Neuronal stem cell (in vitro differentiated cells): ENCODE measurements at regions not wholly inside any gene's neighbourhood (a gene's known extent, or its start where the extent isn't known, plus 50 kb on each side); places are given as distances from the start of the nearest gene placed in this dataset.

ENCODE experiments used
- DNase-seq: peaks from one replicate; pipeline ENCODE4 v3.0.0-alpha.2; 2013; ENCODE audit warnings: low spot score
- H2AFZ ChIP-seq: one replicate; pipeline ENCODE4 v1.6.1; 2013; ENCODE audit warnings: mild to moderate bottlenecking, low read length, inconsistent platforms
- H2AK5ac ChIP-seq: 2 replicates; pipeline ENCODE4 v1.6.1; 2013; ENCODE audit warnings: low read depth, mild to moderate bottlenecking, inconsistent platforms, low read length, moderate library complexity, mixed read lengths
- H2BK120ac ChIP-seq: 2 replicates; pipeline ENCODE4 v1.6.1; 2013; ENCODE audit warnings: low read depth, mild to moderate bottlenecking, inconsistent platforms, low read length, moderate library complexity, mixed read lengths
- H2BK12ac ChIP-seq: one replicate; pipeline ENCODE4 v1.6.1; 2013; ENCODE audit warnings: low read length, inconsistent platforms
- H2BK15ac ChIP-seq: 2 replicates; pipeline ENCODE4 v1.6.1; 2013; ENCODE audit warnings: mild to moderate bottlenecking, low read length, inconsistent platforms, mixed read lengths
- H2BK5ac ChIP-seq: one replicate; pipeline ENCODE4 v1.6.1; 2013; ENCODE audit warnings: inconsistent platforms, mild to moderate bottlenecking, low read length, moderate library complexity
- H3K14ac ChIP-seq: one replicate; pipeline ENCODE4 v1.6.1; 2013; ENCODE audit warnings: low read length, inconsistent platforms
- H3K18ac ChIP-seq: 2 replicates; pipeline ENCODE4 v1.6.1; 2013; ENCODE audit warnings: low read length, inconsistent platforms
- H3K23ac ChIP-seq: 2 replicates; pipeline ENCODE4 v1.6.1; 2013; ENCODE audit warnings: low read depth, mild to moderate bottlenecking, mixed read lengths, low read length, inconsistent platforms; ENCODE audit not compliant: poor library complexity
- H3K27ac ChIP-seq: replicated peaks from 3 replicates; pipeline ENCODE4 v1.5.1; 2013; ENCODE audit warnings: low read length, inconsistent platforms
- H3K27me3 ChIP-seq, 3 experiments: 2 replicates each; pipeline ENCODE4 v1.6.1; 2013; ENCODE audit warnings: low read length in 3 of 3, mild to moderate bottlenecking in 2 of 3, inconsistent platforms in 1 of 3, low read depth in 1 of 3, mixed read lengths in 1 of 3, moderate library complexity in 1 of 3; ENCODE audit not compliant: control insufficient read depth in 3 of 3, insufficient read depth in 3 of 3
- H3K36me3 ChIP-seq, 2 donors: replicated peaks in 1 of 2; 2 replicates each; pipeline ENCODE4 v1.6.1; 2013; ENCODE audit warnings: low read length in 2 of 2; ENCODE audit not compliant: control insufficient read depth in 2 of 2, insufficient read depth in 2 of 2
- H3K4ac ChIP-seq: 2 replicates; pipeline ENCODE4 v1.6.1; 2013; ENCODE audit warnings: inconsistent platforms, mild to moderate bottlenecking, low read length, moderate library complexity
- H3K4me1 ChIP-seq, 2 donors: 1 replicate in 1 of 2; 2 replicates in 1 of 2; pipeline ENCODE4 v1.6.1; 2013; ENCODE audit warnings: low read length in 2 of 2, low read depth in 1 of 2; ENCODE audit not compliant: control insufficient read depth in 2 of 2, insufficient read depth in 1 of 2
- H3K4me2 ChIP-seq: one replicate; pipeline ENCODE4 v1.6.1; 2013; ENCODE audit warnings: mild to moderate bottlenecking, low read length, inconsistent platforms; ENCODE audit not compliant: insufficient read depth, poor library complexity, severe bottlenecking
- H3K4me3 ChIP-seq, 2 donors: 2 replicates each; pipeline ENCODE4 v1.5.1; 2013; ENCODE audit warnings: low read length in 2 of 2, mild to moderate bottlenecking in 2 of 2, inconsistent platforms in 1 of 2, moderate library complexity in 1 of 2
- H3K79me1 ChIP-seq: one replicate; pipeline ENCODE4 v1.6.1; 2013; ENCODE audit warnings: low read depth, mild to moderate bottlenecking, inconsistent platforms, low read length, moderate library complexity
- H3K9ac ChIP-seq: one replicate; pipeline ENCODE4 v1.6.1; 2013; ENCODE audit warnings: mild to moderate bottlenecking, low read depth, low read length, inconsistent platforms; ENCODE audit not compliant: poor library complexity
- H3K9me3 ChIP-seq, 2 donors: replicated peaks in 1 of 2; 2 replicates each; pipeline versions ENCODE3 to v1.6.1; 2013; ENCODE audit warnings: low read length in 2 of 2, mild to moderate bottlenecking in 2 of 2, inconsistent platforms in 1 of 2, low read depth in 1 of 2, mixed read lengths in 1 of 2, moderate library complexity in 1 of 2; ENCODE audit not compliant: control insufficient read depth in 2 of 2, insufficient read depth in 1 of 2
- H4K8ac ChIP-seq: one replicate; pipeline ENCODE4 v1.6.1; 2013; ENCODE audit warnings: low read depth, mild to moderate bottlenecking, inconsistent platforms, low read length, moderate library complexity
- H4K91ac ChIP-seq: one replicate; pipeline ENCODE4 v1.6.1; 2013; ENCODE audit warnings: low read length, low read depth, mild to moderate bottlenecking, inconsistent platforms; ENCODE audit not compliant: poor library complexity
- WGBS, 2 donors: extraction: QIAGEN DNeasy Blood & Tissue Kit; methylation state at CpG; one replicate each; pipeline ENCODE4 v1.1.7; 2013; ENCODE audit warnings: missing lambda C conversion rate in 2 of 2, mixed read lengths in 1 of 2; ENCODE audit not compliant: insufficient read length in 2 of 2, insufficient replicate concordance in 1 of 2; ENCODE audit errors: extremely low coverage in 2 of 2; 5-methylcytosine and 5-hydroxymethylcytosine counted together

DNA sequence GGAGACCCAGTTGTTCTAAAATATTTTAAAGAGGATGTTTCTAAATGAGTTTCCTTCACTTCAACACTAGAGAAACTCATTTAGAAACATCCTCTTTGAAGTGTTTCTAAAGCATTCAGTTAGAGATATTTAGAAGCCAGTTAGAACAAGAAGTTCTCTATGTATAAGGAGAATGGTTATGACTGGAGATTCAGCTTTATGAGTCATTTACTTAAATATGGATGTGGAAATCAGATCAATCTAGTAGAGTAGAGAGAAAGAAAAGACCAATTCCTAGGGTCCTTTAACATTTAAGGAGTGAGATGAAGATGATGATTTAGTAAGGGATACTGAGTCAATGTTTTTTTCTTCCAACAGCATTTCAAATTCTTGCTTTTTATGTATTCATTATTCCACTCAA is 234.1 kb downstream of the GRXCR1 start:
- H3K23ac ChIP-seq, result no peak overlapping the region
- no peak overlapping the region for H2BK5ac ChIP-seq
- no peaks in the 10 kb centered on the region for H3K79me1 ChIP-seq
- no peak overlapping the region for H3K14ac ChIP-seq
- H3K27ac ChIP-seq, result no peak overlapping the region
- no peak overlapping the region for H3K18ac ChIP-seq
- no peak overlapping the region for H2AK5ac ChIP-seq
- H3K9ac ChIP-seq, result no peak overlapping the region
- no peaks in the 10 kb centered on the region for H3K9me3 ChIP-seq
- no peak for DNase-seq
- H3K4ac ChIP-seq, result no peak overlapping the region
- no peaks in the 10 kb centered on the region for H3K4me1 ChIP-seq
- no peak overlapping the region for H3K4me2 ChIP-seq
- no peak overlapping the region for H2BK120ac ChIP-seq
- H3K36me3 ChIP-seq, result no peaks in the 10 kb centered on the region
- no peak overlapping the region for H2AFZ ChIP-seq
- H2BK12ac ChIP-seq, result no peak overlapping the region
- H2BK15ac ChIP-seq, result no peak overlapping the region
- H3K4me3 ChIP-seq, result no peak overlapping the region
- no peaks in the 10 kb centered on the region for H3K27me3 ChIP-seq
- no peak overlapping the region for H4K91ac ChIP-seq
- H4K8ac ChIP-seq, result no peak overlapping the region

DNA sequence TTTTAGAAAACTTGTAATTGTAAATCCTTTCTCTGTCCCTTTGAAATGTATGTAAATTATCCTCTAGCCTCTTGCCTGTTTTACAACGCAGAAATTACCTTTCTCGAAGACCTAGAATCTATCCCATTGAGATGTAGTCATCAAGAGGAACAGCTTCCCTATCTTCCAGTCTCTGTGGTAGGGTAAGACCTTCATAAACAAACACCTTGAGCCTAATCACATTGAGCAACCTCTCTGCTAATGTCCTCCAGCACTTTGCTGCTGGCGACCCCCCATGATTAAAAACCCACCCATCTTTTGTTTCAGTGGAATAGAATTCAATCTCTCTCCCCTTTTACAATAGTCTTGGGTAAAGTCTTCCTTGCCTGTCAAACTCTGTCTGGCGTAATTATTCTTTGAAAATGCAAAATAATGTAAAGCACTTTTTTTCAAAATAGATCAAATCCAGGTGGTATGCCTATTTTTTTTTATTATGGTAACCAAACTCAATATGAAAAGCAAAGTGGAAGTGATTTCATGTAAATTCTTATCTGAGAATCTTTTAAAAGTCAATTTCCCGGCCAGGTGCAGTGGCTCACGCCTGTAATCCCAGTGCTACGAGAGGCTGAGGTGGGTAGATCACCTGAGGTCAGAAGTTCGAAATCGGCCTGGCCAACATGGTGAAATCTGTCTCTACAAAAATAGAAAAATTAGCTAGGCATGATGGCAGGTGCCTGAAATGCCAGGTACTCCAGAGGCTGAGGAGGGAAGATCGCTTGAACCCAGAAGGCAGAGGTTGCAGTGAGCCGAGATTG is 237.9 kb downstream of the GRXCR1 start:
- Histone ChIP-seq H4K91ac (no peak overlapping the region), H3K9me3 (no peaks in the 10 kb centered on the region), H2AFZ (no peak overlapping the region), H3K27me3 (no peaks in the 10 kb centered on the region), H2BK120ac (no peak overlapping the region), H2BK5ac (no peak overlapping the region), H3K27ac (no peak overlapping the region), H3K36me3 (no peaks in the 10 kb centered on the region), H3K4me3 (no peak overlapping the region), H2BK12ac (no peak overlapping the region), H3K14ac (no peak overlapping the region), H3K79me1 (no peaks in the 10 kb centered on the region), H2BK15ac (no peak overlapping the region), H3K23ac (no peak overlapping the region), H3K18ac (no peak overlapping the region), H3K4ac (no peak overlapping the region), H4K8ac (no peak overlapping the region), H3K9ac (no peak overlapping the region), H2AK5ac (no peak overlapping the region), H3K4me1 (no peaks in the 10 kb centered on the region), H3K4me2 (no peak overlapping the region)
- WGBS, 2 donors, result no CpG with 5 or more reads among the region's 11 CpGs
- DNase-seq, result no peak

DNA sequence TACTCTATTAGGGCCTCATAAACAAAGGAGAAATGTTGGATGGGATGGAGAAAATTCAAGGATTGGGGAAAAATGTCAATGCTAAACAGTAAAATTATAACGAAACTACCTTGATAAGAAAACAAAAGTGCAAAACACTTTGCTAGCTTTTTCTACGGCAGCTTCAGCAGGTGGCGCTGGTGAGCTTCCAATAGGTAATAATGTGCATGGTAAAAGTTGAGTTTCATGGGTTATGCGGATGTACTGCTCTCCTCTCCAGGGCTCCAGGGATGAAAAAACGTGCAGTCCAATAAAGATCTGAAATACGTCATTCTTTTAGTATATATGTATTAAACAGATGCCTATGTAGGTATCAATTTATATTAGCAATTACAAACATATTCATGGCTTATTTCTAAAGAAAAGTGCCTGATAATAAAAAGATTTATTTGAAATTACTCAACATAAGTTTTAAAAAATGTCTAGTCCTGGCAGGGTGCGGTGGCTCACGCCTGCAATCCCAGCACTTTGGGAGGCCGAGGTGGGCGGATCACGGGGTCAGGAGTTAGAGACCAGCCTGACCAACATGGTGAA is 239.6 kb downstream of the GRXCR1 start:
- no peaks in the 10 kb centered on the region for H3K27me3 ChIP-seq
- no peak overlapping the region for H3K9ac ChIP-seq
- H3K14ac ChIP-seq, result no peak overlapping the region
- no peak overlapping the region for H3K27ac ChIP-seq
- H3K9me3 ChIP-seq, result no peaks in the 10 kb centered on the region
- no peaks in the 10 kb centered on the region for H3K36me3 ChIP-seq
- no peak overlapping the region for H2BK120ac ChIP-seq
- no CpG with 5 or more reads among the region's 11 CpGs for WGBS, 2 donors
- no peak overlapping the region for H2BK5ac ChIP-seq
- no peaks in the 10 kb centered on the region for H3K79me1 ChIP-seq
- no peak overlapping the region for H4K8ac ChIP-seq
- no peak overlapping the region for H3K4ac ChIP-seq
- no peak overlapping the region for H2BK12ac ChIP-seq
- H3K4me2 ChIP-seq, result no peak overlapping the region
- H4K91ac ChIP-seq, result no peak overlapping the region
- peak; percentile 53 for DNase-seq
- no peak overlapping the region for H3K4me3 ChIP-seq
- no peak overlapping the region for H3K18ac ChIP-seq
- H2AK5ac ChIP-seq, result no peak overlapping the region
- no peak overlapping the region for H2AFZ ChIP-seq
- H3K23ac ChIP-seq, result no peak overlapping the region
- no peak overlapping the region for H2BK15ac ChIP-seq
- H3K4me1 ChIP-seq, result no peaks in the 10 kb centered on the region

DNA sequence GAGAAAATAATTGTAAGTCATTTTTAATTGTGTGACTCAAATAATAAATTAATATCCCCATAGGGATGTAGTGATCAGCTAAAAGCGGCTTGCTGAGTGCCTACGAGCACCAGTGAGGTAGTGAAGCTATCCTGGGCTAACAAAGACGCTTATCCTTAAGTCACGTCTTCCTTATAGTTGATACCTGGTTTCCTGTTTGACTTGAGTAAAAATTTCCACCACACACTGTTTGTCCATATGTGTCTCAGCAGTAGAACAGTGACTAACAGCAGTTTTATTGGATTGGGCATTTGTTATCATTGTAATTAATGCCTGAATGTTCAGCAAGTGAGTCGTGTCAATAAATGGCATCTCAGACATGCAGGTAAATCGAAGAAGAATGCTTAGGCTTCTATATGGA is 241.1 kb downstream of the GRXCR1 start:
- H3K14ac ChIP-seq, result no peak overlapping the region
- H3K27ac ChIP-seq, result no peak overlapping the region
- no CpG with 5 or more reads among the region's 6 CpGs for WGBS, 2 donors
- no peak overlapping the region for H4K91ac ChIP-seq
- DNase-seq, result no peak
- H2AFZ ChIP-seq, result no peak overlapping the region
- no peak overlapping the region for H3K4ac ChIP-seq
- H3K9ac ChIP-seq, result no peak overlapping the region
- H2BK120ac ChIP-seq, result no peak overlapping the region
- H3K4me2 ChIP-seq, result no peak overlapping the region
- H3K4me3 ChIP-seq, result no peak overlapping the region
- no peak overlapping the region for H3K23ac ChIP-seq
- no peaks in the 10 kb centered on the region for H3K4me1 ChIP-seq
- no peak overlapping the region for H2AK5ac ChIP-seq
- no peak overlapping the region for H2BK12ac ChIP-seq
- H3K18ac ChIP-seq, result no peak overlapping the region
- H2BK15ac ChIP-seq, result no peak overlapping the region
- H3K9me3 ChIP-seq, result no peaks in the 10 kb centered on the region
- no peak overlapping the region for H4K8ac ChIP-seq
- no peaks in the 10 kb centered on the region for H3K79me1 ChIP-seq
- H3K36me3 ChIP-seq, result no peaks in the 10 kb centered on the region
- no peak overlapping the region for H2BK5ac ChIP-seq
- H3K27me3 ChIP-seq, result no peaks in the 10 kb centered on the region
